ENCODE measurements at regions not wholly inside any gene's neighbourhood (a gene's known extent, or its start where the extent isn't known, plus 50 kb on each side); places are given as distances from the start of the nearest gene placed in this dataset.

GRCh38 chr22:48905206-48905975 is 922.3 kb downstream of the BRD1 start:
- no peak for DNase-seq (ENCODE audit: low read depth)
- no peak overlapping the region for H3K4me3 ChIP-seq (ENCODE audit: low read depth, low read length)
- TF ChIP-seq CTCF (IDR thresholded peaks at IDR 0.05; ENCODE audit: control insufficient read depth, extremely low read depth, insufficient read depth), result no peak

DNA sequence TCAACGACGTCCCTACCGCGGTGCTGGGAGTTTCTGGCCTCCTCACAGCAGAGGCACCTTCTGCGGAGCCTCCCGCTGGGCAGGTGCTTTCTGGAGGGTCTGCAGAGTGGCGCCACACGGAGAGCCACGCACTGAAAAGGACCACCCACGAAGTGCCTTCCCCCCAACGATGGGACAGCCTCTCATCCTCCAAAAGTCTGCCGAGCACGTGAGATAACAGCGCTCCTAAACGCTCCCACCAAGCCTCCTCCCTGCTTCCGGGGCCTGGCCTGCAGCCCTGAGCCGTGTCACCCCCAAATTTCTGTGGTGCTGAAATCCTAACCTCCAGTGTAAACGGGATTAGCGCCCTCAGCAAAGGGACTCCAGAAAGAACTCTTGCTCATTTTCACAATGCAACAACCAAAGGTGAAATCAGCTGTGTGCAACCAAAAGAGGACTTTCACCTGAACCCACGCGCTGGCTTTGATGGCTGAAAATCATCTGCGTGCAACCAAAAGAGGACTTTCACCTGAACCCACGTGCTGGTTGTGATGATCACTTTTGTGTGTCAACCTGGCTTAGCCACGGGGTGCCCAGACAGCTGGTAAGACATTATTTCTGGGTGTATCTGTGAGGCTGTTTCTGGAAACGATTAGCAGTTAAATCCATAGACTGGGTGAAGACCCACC is 924.6 kb downstream of the BRD1 start:
- no peak for DNase-seq (ENCODE audit: low read depth)
- no peak for TF ChIP-seq CTCF (IDR thresholded peaks at IDR 0.05; ENCODE audit: control insufficient read depth, extremely low read depth, insufficient read depth)
- no peak overlapping the region for H3K4me3 ChIP-seq (ENCODE audit: low read depth, low read length)

GRCh38 chr22:48902001-48902869 is 925.4 kb downstream of the BRD1 start:
- no peak overlapping the region for H3K4me3 ChIP-seq (ENCODE audit: low read depth, low read length)
- no peak for TF ChIP-seq CTCF (IDR thresholded peaks at IDR 0.05; ENCODE audit: control insufficient read depth, extremely low read depth, insufficient read depth)
- DNase-seq (ENCODE audit: low read depth), result no peak

DNA sequence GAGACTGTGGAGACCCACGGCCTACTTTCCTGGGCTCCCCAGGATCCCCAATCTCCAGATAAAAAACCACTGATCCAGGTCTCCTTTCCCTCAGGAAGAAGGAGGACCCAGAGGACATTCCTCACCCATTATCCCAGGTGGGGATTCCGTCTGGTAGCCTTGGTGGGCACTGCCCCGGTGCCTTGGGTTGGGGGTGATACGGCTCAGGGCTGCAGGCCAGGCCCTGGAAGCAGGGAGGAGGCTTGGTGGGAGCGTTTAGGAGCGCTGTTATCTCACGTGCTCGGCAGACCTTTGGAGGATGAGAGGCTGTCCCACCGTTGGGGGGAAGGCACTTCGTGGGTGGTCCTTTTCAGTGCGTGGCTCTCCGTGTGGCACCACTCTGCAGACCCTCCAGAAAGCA is 926.3 kb downstream of the BRD1 start:
- no peak overlapping the region for H3K4me3 ChIP-seq (ENCODE audit: low read depth, low read length)
- no peak for DNase-seq (ENCODE audit: low read depth)
- no peak for TF ChIP-seq CTCF (IDR thresholded peaks at IDR 0.05; ENCODE audit: control insufficient read depth, extremely low read depth, insufficient read depth)

DNA sequence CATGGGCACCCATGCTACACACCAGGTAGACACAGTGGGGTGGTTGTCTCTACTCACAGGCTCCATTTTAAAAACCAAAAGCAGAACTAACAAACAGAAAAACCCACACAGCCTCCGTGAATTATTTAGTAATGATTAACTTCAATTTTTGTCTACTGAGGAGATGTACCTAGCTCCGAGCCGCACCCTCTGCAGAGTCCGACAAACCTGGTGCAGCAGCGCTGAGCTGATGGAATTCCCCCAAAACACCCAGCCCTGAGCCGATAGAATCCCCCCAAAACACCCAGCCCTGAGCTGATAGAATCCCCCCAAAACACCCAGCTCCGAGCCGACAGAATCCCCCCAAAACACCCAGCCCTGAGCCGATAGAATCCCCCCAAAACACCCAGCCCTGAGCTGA is 927.0 kb downstream of the BRD1 start:
- TF ChIP-seq CTCF (IDR thresholded peaks at IDR 0.05; ENCODE audit: control insufficient read depth, extremely low read depth, insufficient read depth), result no peak
- no peak for DNase-seq (ENCODE audit: low read depth)
- no peak overlapping the region for H3K4me3 ChIP-seq (ENCODE audit: low read depth, low read length)

GRCh38 chr22:48900327-48900597 is 927.4 kb downstream of the BRD1 start:
- H3K4me3 ChIP-seq (ENCODE audit: low read depth, low read length), result no peak overlapping the region
- DNase-seq (ENCODE audit: low read depth), result no peak
- TF ChIP-seq CTCF (IDR thresholded peaks at IDR 0.05; ENCODE audit: control insufficient read depth, extremely low read depth, insufficient read depth), result no peak
